ENCODE measurements at regions not wholly inside any gene's neighbourhood (a gene's known extent, or its start where the extent isn't known, plus 50 kb on each side); places are given as distances from the start of the nearest gene placed in this dataset.

GRCh38 chr3:153552887-153553604, 391.0 kb downstream of the RAP2B start:
- DNase-seq (ENCODE audit: low read depth, low spot score) (peak; percentile 26), FAIRE-seq (no peak)
- ChIA-PET CTCF (no interaction called here), POLR2A (no interaction called here)
- intact Hi-C loops (cut with micrococcal nuclease) (no loop called here), dilution Hi-C loops (cut with MboI; ENCODE audit: extremely low pct_ligation_motif_present, low sequenced_read_pairs) (no loop called here)
- no peaks in the 10 kb centered on the region for H3K9me1 ChIP-seq (replicated peaks; ENCODE audit: control insufficient read depth, extremely low read depth, insufficient read depth, low read length)
- no peak overlapping the region for H3K4me3 ChIP-seq (replicated peaks in 1 of 3; ENCODE audit: insufficient read depth in 1 of 3, low read depth in 1 of 3, low read length in 3 of 3)
- no peak overlapping the region for H3K4me2 ChIP-seq (ENCODE audit: insufficient read depth, low read length)
- H4K20me1 ChIP-seq (replicated peaks; ENCODE audit: control insufficient read depth, extremely low read depth, insufficient read depth, low read length): no peaks in the 10 kb centered on the region
- H3K27ac ChIP-seq (ENCODE audit: insufficient read depth, low read depth, low read length): no peak overlapping the region
- H3K9ac ChIP-seq (replicated peaks; ENCODE audit: extremely low read depth, insufficient read depth, low read length): no peak overlapping the region
- no peaks in the 10 kb centered on the region for H3K4me1 ChIP-seq (ENCODE audit: control insufficient read depth, extremely low read depth, insufficient read depth, low read length)
- no peaks in the 10 kb centered on the region for H3K27me3 ChIP-seq (ENCODE audit: control insufficient read depth in 2 of 2, insufficient read depth in 2 of 2, low read length in 2 of 2)
- H3K9me3 ChIP-seq (replicated peaks; ENCODE audit: control insufficient read depth, insufficient read depth, low read length): no peaks in the 10 kb centered on the region
- TF ChIP-seq FOS (IDR thresholded peaks at IDR 0.05; ENCODE audit: borderline replicate concordance, insufficient read depth, low read length) (no peak), POLR2AphosphoS5 (IDR thresholded peaks at IDR 0.05; ENCODE audit: insufficient read depth, low read depth, low read length) (no peak), GATA2 (IDR thresholded peaks at IDR 0.05; ENCODE audit: insufficient read depth, insufficient read length, low read depth, low read length) (no peak), JUN (IDR thresholded peaks at IDR 0.05; ENCODE audit: borderline replicate concordance, insufficient read depth, insufficient read length, low read depth) (peak; percentile 10)
- no TSS peak for BruUV-seq (replicated peaks)
- no peaks in the 10 kb centered on the region for H3K36me3 ChIP-seq (ENCODE audit: control insufficient read depth in 2 of 2, extremely low read depth in 1 of 2, insufficient read depth in 2 of 2, low read length in 2 of 2)
- no peak overlapping the region for H2AFZ ChIP-seq (ENCODE audit: low read depth, low read length)
- no peaks in the 10 kb centered on the region for H3K79me2 ChIP-seq (ENCODE audit: control insufficient read depth, insufficient read depth, low read length)

GRCh38 chr3:153553605-153553945, 391.5 kb downstream of the RAP2B start:
- intact Hi-C loops (cut with micrococcal nuclease) (no loop called here), dilution Hi-C loops (cut with MboI; ENCODE audit: extremely low pct_ligation_motif_present, low sequenced_read_pairs) (no loop called here)
- Histone ChIP-seq H3K4me3 (replicated peaks in 1 of 3; ENCODE audit: insufficient read depth in 1 of 3, low read depth in 1 of 3, low read length in 3 of 3) (no peak overlapping the region), H3K9me3 (replicated peaks; ENCODE audit: control insufficient read depth, insufficient read depth, low read length) (no peaks in the 10 kb centered on the region), H3K4me1 (ENCODE audit: control insufficient read depth, extremely low read depth, insufficient read depth, low read length) (no peaks in the 10 kb centered on the region), H4K20me1 (replicated peaks; ENCODE audit: control insufficient read depth, extremely low read depth, insufficient read depth, low read length) (no peaks in the 10 kb centered on the region), H3K79me2 (ENCODE audit: control insufficient read depth, insufficient read depth, low read length) (no peaks in the 10 kb centered on the region), H3K9me1 (replicated peaks; ENCODE audit: control insufficient read depth, extremely low read depth, insufficient read depth, low read length) (no peaks in the 10 kb centered on the region), H3K27ac (ENCODE audit: insufficient read depth, low read depth, low read length) (no peak overlapping the region), H3K36me3 (ENCODE audit: control insufficient read depth in 2 of 2, extremely low read depth in 1 of 2, insufficient read depth in 2 of 2, low read length in 2 of 2) (no peaks in the 10 kb centered on the region), H3K27me3 (ENCODE audit: control insufficient read depth in 2 of 2, insufficient read depth in 2 of 2, low read length in 2 of 2) (no peaks in the 10 kb centered on the region), H3K4me2 (ENCODE audit: insufficient read depth, low read length) (no peak overlapping the region), H2AFZ (ENCODE audit: low read depth, low read length) (no peak overlapping the region), H3K9ac (replicated peaks; ENCODE audit: extremely low read depth, insufficient read depth, low read length) (no peak overlapping the region)
- no TSS peak for BruUV-seq (replicated peaks)
- POLR2A ChIA-PET: no interaction called here
- DNase-seq (ENCODE audit: low read depth, low spot score) (no peak), FAIRE-seq (no peak)
- no peak for TF ChIP-seq POLR2A (IDR thresholded peaks at IDR 0.05; ENCODE audit: low read depth, low read length)
- TF ChIP-seq FOS (IDR thresholded peaks at IDR 0.05; ENCODE audit: borderline replicate concordance, insufficient read depth, low read length): no peak
- no peak for TF ChIP-seq CTCF (IDR thresholded peaks at IDR 0.05; ENCODE audit: extremely low read depth in 1 of 2, insufficient read depth in 1 of 2, low read depth in 1 of 2, low read length in 2 of 2)
- no peak for TF ChIP-seq EZH2 (IDR thresholded peaks at IDR 0.05; ENCODE audit: borderline replicate concordance, low read depth, low read length, severe bottlenecking)
- no peak for TF ChIP-seq GATA2 (IDR thresholded peaks at IDR 0.05; ENCODE audit: insufficient read depth, insufficient read length, low read depth, low read length)
- TF ChIP-seq MYC (IDR thresholded peaks at IDR 0.05; ENCODE audit: low read depth, low read length): no peak
- no peak for TF ChIP-seq JUN (IDR thresholded peaks at IDR 0.05; ENCODE audit: borderline replicate concordance, insufficient read depth, insufficient read length, low read depth)
- TF ChIP-seq MAX (IDR thresholded peaks at IDR 0.05; ENCODE audit: insufficient read depth, insufficient read length): no peak
- no peak for TF ChIP-seq POLR2AphosphoS5 (IDR thresholded peaks at IDR 0.05; ENCODE audit: insufficient read depth, low read depth, low read length)
- CTCF ChIA-PET: no interaction called here
